Mesenchymal stem cell (in vitro differentiated cells and primary cell): ENCODE measurements at regions not wholly inside any gene's neighbourhood (a gene's known extent, or its start where the extent isn't known, plus 50 kb on each side); places are given as distances from the start of the nearest gene placed in this dataset.

ENCODE experiments used
- DNase-seq: peaks from one replicate; pipeline ENCODE4 v3.0.0-alpha.2; 2013
- H2AFZ ChIP-seq: one replicate; pipeline ENCODE4 v1.6.1; 2013; ENCODE audit warnings: low read depth, mild to moderate bottlenecking, control low read depth, inconsistent platforms, low read length, moderate library complexity
- H2AK5ac ChIP-seq: 2 replicates; pipeline ENCODE4 v1.6.1; 2013; ENCODE audit warnings: low read length, moderate library complexity, mild to moderate bottlenecking, inconsistent platforms; ENCODE audit not compliant: severe bottlenecking
- H2BK120ac ChIP-seq: one replicate; pipeline ENCODE4 v1.6.1; 2013; ENCODE audit warnings: low read depth, mild to moderate bottlenecking, inconsistent platforms, low read length, moderate library complexity
- H2BK12ac ChIP-seq, 2 experiments: one replicate each; pipeline ENCODE4 v1.6.1; 2013; ENCODE audit warnings: inconsistent platforms in 2 of 2, low read length in 2 of 2, mild to moderate bottlenecking in 2 of 2, moderate library complexity in 2 of 2, control low read depth in 1 of 2
- H2BK15ac ChIP-seq: one replicate; pipeline ENCODE4 v1.6.1; 2013; ENCODE audit warnings: mild to moderate bottlenecking, low read depth, inconsistent platforms; ENCODE audit not compliant: poor library complexity, severe bottlenecking
- H2BK5ac ChIP-seq: 2 replicates; pipeline ENCODE4 v1.6.1; 2013; ENCODE audit warnings: low read depth, mild to moderate bottlenecking, low read length, control low read depth, inconsistent platforms; ENCODE audit not compliant: poor library complexity, severe bottlenecking
- H3K14ac ChIP-seq, 2 experiments: one replicate each; pipeline ENCODE4 v1.6.1; 2013; ENCODE audit warnings: inconsistent platforms in 2 of 2, low read length in 2 of 2, control low read depth in 1 of 2, mild to moderate bottlenecking in 1 of 2, moderate library complexity in 1 of 2
- H3K18ac ChIP-seq, 2 experiments: one replicate each; pipeline ENCODE4 v1.6.1; 2013; ENCODE audit warnings: inconsistent platforms in 2 of 2, low read length in 2 of 2, control low read depth in 1 of 2, low read depth in 1 of 2, mild to moderate bottlenecking in 1 of 2
- H3K23ac ChIP-seq, 2 experiments: one replicate each; pipeline ENCODE4 v1.6.1; 2013; ENCODE audit warnings: inconsistent platforms in 2 of 2, low read length in 2 of 2, mild to moderate bottlenecking in 2 of 2, moderate library complexity in 2 of 2, control low read depth in 1 of 2
- H3K27ac ChIP-seq: 2 replicates; pipeline ENCODE4 v1.5.1; 2013; ENCODE audit warnings: mild to moderate bottlenecking, moderate library complexity, low read length, control low read depth, inconsistent platforms; ENCODE audit not compliant: poor library complexity, severe bottlenecking
- H3K27me3 ChIP-seq, 2 experiments: 2 replicates each; pipeline versions ENCODE4 v1.6.1 to v1.7.0; 2013; ENCODE audit warnings: low read length in 2 of 2, mild to moderate bottlenecking in 2 of 2, moderate library complexity in 2 of 2, control low read depth in 1 of 2, inconsistent platforms in 1 of 2; ENCODE audit not compliant: control insufficient read depth in 1 of 2, insufficient read depth in 1 of 2
- H3K36me3 ChIP-seq, 2 experiments: 2 replicates each; pipeline versions ENCODE4 v1.6.1 to v1.7.0; 2013; ENCODE audit warnings: low read length in 2 of 2, control low read depth in 1 of 2, inconsistent platforms in 1 of 2, low read depth in 1 of 2, mild to moderate bottlenecking in 1 of 2; ENCODE audit not compliant: insufficient read depth in 2 of 2, control insufficient read depth in 1 of 2
- H3K4ac ChIP-seq, 2 experiments: one replicate each; pipeline ENCODE4 v1.6.1; 2013; ENCODE audit warnings: inconsistent platforms in 2 of 2, low read length in 2 of 2, mild to moderate bottlenecking in 2 of 2, moderate library complexity in 2 of 2, control low read depth in 1 of 2, low read depth in 1 of 2
- H3K4me1 ChIP-seq: 2 replicates; pipeline ENCODE4 v1.6.1; 2013; ENCODE audit warnings: low read depth, low read length, control low read depth; ENCODE audit not compliant: control insufficient read depth, insufficient read depth
- H3K4me2 ChIP-seq: 2 replicates; pipeline ENCODE4 v1.6.1; 2013; ENCODE audit warnings: low read length, mild to moderate bottlenecking, inconsistent platforms; ENCODE audit not compliant: poor library complexity, severe bottlenecking
- H3K4me3 ChIP-seq, 2 experiments: 2 replicates each; pipeline versions ENCODE4 v1.5.1 to v1.7.0; 2013; ENCODE audit warnings: low read length in 2 of 2, mild to moderate bottlenecking in 2 of 2, control low read depth in 1 of 2, low read depth in 1 of 2; ENCODE audit not compliant: insufficient read depth in 1 of 2
- H3K79me1 ChIP-seq: replicated peaks from 2 replicates; pipeline ENCODE4 v1.6.1; 2013; ENCODE audit warnings: mild to moderate bottlenecking, control low read depth, low read length, inconsistent platforms; ENCODE audit not compliant: poor library complexity, severe bottlenecking
- H3K9ac ChIP-seq: 2 replicates; pipeline ENCODE4 v1.7.0; 2013; ENCODE audit warnings: mild to moderate bottlenecking, low read length, moderate library complexity
- H3K9me3 ChIP-seq: 2 replicates; pipeline ENCODE4 v1.7.0; 2013; ENCODE audit warnings: mild to moderate bottlenecking, low read length; ENCODE audit not compliant: control insufficient read depth
- H4K8ac ChIP-seq: one replicate; pipeline ENCODE4 v1.6.1; 2013; ENCODE audit warnings: inconsistent platforms, mild to moderate bottlenecking, low read length, moderate library complexity
- H4K91ac ChIP-seq: one replicate; pipeline ENCODE4 v1.6.1; 2013; ENCODE audit warnings: mild to moderate bottlenecking, low read length, inconsistent platforms
- WGBS: methylation state at CpG from one replicate; pipeline ENCODE4 v1.1.7; 2013; ENCODE audit warnings: mixed read lengths; 5-methylcytosine and 5-hydroxymethylcytosine counted together

DNA sequence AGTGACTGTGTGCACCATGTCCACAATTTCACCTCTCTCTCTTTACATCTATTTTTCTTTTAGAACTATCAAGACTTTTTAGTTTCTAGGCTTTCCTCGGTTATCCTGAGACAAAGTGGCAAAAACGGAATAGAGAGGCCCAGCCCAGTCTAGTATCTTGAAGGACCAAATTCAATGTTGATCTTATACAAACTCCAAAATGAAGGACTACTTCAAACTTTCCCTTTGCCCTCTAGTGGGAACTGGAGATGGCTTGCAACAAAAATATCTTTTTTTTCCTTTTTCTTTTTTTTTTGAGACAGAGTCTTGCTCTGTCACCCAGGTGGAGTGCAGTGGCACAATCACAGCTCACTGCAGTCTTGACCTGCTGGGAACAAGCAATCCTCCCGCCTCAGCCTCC lies 338.5 kb upstream of the UMPS start:
- no peak overlapping the region for H2BK120ac ChIP-seq
- H3K27me3 ChIP-seq, result no peaks in the 10 kb centered on the region
- no peak overlapping the region for H2AK5ac ChIP-seq
- no peak for DNase-seq
- H3K23ac ChIP-seq, result no peak overlapping the region
- no peak overlapping the region for H3K18ac ChIP-seq
- no peaks in the 10 kb centered on the region for H3K9me3 ChIP-seq
- H3K4me2 ChIP-seq, result no peak overlapping the region
- 87% methylated on average over 3 of the region's 3 CpGs for WGBS
- no peak overlapping the region for H3K14ac ChIP-seq
- no peaks in the 10 kb centered on the region for H3K4me1 ChIP-seq
- H4K8ac ChIP-seq, result no peak overlapping the region
- H3K36me3 ChIP-seq, result peaks cover 0 to 1% of the 10 kb centered on the region in 2 experiments
- peak overlapping the region; percentile 40 for H2BK5ac ChIP-seq
- H2BK15ac ChIP-seq, result no peak overlapping the region
- H3K9ac ChIP-seq, result no peak overlapping the region
- no peak overlapping the region for H4K91ac ChIP-seq
- no peak overlapping the region for H2AFZ ChIP-seq
- no peak overlapping the region for H3K4ac ChIP-seq
- no peaks in the 10 kb centered on the region for H3K79me1 ChIP-seq
- H2BK12ac ChIP-seq, result no peak overlapping the region
- H3K27ac ChIP-seq, result no peak overlapping the region
- H3K4me3 ChIP-seq, result no peak overlapping the region

DNA sequence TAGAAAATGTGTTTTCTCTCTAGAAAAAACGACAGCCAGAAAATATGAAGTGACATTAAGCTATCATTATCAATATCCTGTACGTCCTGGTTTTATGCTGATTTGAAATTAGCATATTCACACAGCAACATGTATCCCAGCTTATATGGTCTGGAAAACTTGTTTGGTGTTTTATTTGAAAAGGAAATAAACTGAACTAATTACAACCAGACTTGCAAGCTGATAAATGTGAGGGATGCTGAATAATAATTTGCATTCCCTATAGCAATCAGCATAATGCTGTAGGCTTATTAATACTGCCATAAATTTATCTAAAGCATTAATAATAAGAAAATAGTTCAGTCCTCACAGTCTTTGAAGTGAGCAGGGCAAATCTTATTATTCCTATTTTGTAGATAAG lies 336.9 kb upstream of the UMPS start:
- Histone ChIP-seq H2AK5ac (no peak overlapping the region), H2BK120ac (no peak overlapping the region), H3K18ac (no peak overlapping the region), H2BK5ac (no peak overlapping the region), H2BK15ac (no peak overlapping the region), H3K27ac (no peak overlapping the region), H4K8ac (no peak overlapping the region), H3K27me3 (no peaks in the 10 kb centered on the region), H3K23ac (no peak overlapping the region), H3K4me3 (no peak overlapping the region), H3K36me3 (peaks cover 0 to 3% of the 10 kb centered on the region in 2 experiments), H2BK12ac (no peak overlapping the region), H3K4me1 (peaks cover 2% of the 10 kb centered on the region), H3K4me2 (no peak overlapping the region), H3K14ac (no peak overlapping the region), H2AFZ (no peak overlapping the region), H3K79me1 (no peaks in the 10 kb centered on the region), H3K9ac (no peak overlapping the region), H4K91ac (no peak overlapping the region), H3K4ac (no peak overlapping the region), H3K9me3 (no peaks in the 10 kb centered on the region)
- DNase-seq, result no peak
- no CpG with 5 or more reads among the region's 2 CpGs for WGBS

DNA sequence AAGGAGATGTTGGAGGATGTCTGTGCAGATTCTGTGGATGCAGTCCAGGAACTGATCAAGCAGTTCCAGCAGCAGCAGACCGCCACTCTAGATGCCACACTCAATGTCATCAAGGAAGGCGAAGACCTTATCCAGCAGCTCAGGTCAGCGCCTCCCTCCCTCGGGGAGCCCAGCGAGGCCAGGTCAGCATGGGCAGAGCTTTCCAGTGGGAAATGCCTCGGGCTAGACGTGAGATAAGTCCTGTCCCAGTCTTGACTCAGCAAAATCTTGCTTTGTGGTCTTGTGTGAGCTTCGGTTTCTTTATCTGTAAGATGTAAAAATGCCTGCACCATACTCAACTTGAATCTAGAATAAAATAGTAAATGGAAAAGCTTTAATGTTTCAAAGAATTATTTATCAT lies 335.1 kb upstream of the UMPS start:
- no peak overlapping the region for H4K91ac ChIP-seq
- H3K36me3 ChIP-seq, result peaks cover 0 to 3% of the 10 kb centered on the region in 2 experiments
- H2BK12ac ChIP-seq, result no peak overlapping the region
- H2AK5ac ChIP-seq, result no peak overlapping the region
- H3K9me3 ChIP-seq, result no peaks in the 10 kb centered on the region
- H3K4me2 ChIP-seq, result no peak overlapping the region
- H3K23ac ChIP-seq, result no peak overlapping the region
- H3K4me3 ChIP-seq, result no peak overlapping the region
- H2BK5ac ChIP-seq, result no peak overlapping the region
- 83% methylated on average over 7 of the region's 8 CpGs for WGBS
- H2BK120ac ChIP-seq, result no peak overlapping the region
- no peak overlapping the region for H3K27ac ChIP-seq
- H4K8ac ChIP-seq, result no peak overlapping the region
- no peak for DNase-seq
- no peak overlapping the region for H3K14ac ChIP-seq
- no peak overlapping the region for H2AFZ ChIP-seq
- H3K4ac ChIP-seq, result no peak overlapping the region
- H3K4me1 ChIP-seq, result peaks cover 5% of the 10 kb centered on the region
- H3K27me3 ChIP-seq, result no peaks in the 10 kb centered on the region
- H3K79me1 ChIP-seq, result no peaks in the 10 kb centered on the region
- H3K9ac ChIP-seq, result no peak overlapping the region
- no peak overlapping the region for H2BK15ac ChIP-seq
- H3K18ac ChIP-seq, result no peak overlapping the region

DNA sequence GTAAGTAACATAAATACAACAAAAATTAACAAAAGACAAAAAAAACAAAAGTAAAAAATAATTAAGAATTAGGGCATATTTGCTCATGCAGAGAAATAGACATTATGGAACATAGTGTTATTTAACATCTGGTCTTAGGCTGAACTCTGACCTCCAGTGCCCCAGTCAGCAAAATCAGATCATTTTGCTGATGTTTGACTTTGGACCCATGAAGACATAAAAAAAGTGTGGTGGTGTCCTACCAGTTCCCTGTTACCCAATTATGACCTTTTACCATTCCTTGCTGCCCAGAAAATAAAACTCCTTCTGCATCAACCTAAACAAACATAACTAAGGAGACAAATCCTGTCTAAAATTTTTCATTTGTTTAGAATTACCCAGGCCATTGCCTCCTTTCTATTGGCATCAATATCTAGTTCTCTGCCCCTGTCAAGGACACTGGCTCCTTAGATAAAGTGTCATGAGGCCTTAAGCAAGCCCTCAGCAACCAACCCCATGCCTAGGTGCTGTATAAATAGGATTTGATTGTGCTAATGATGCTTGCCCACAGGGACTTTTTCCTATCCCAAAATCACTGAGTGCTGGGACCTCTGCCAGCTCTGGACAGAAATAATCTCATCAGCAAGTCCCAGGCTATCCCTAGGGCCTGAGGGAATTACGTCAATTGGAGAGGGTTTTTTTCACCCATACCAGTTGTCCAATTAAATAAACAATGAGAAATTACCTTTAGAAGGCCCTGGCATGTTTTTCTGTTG lies 334.5 kb upstream of the UMPS start:
- no peak overlapping the region for H2BK120ac ChIP-seq
- whole genome bisulfite sequencing, result no CpG with 5 or more reads among the region's 1 CpG

More for the DNA sequence above, 334.5 kb upstream of the UMPS start:
- Histone ChIP-seq H2BK12ac (no peak overlapping the region), H3K9me3 (no peaks in the 10 kb centered on the region), H3K4me2 (no peak overlapping the region), H3K14ac (no peak overlapping the region), H3K9ac (no peak overlapping the region), H2AK5ac (no peak overlapping the region), H3K27me3 (no peaks in the 10 kb centered on the region), H3K18ac (no peak overlapping the region), H4K91ac (no peak overlapping the region), H3K36me3 (peaks cover 0 to 3% of the 10 kb centered on the region in 2 experiments), H2BK5ac (no peak overlapping the region), H3K27ac (no peak overlapping the region), H2AFZ (no peak overlapping the region), H3K4me1 (peaks cover 5% of the 10 kb centered on the region), H3K23ac (no peak overlapping the region), H2BK15ac (no peak overlapping the region), H4K8ac (no peak overlapping the region), H3K4me3 (no peak overlapping the region), H3K4ac (no peak overlapping the region), H3K79me1 (no peaks in the 10 kb centered on the region)
- no peak for DNase-seq
